ENCODE measurements at regions not wholly inside any gene's neighbourhood (a gene's known extent, or its start where the extent isn't known, plus 50 kb on each side); places are given as distances from the start of the nearest gene placed in this dataset.

- TF ChIP-seq FOXM1 (IDR thresholded peaks at IDR 0.05; ENCODE audit: borderline replicate concordance) (no peak), SUZ12 (IDR thresholded peaks at IDR 0.05) (no peak), NFRKB (IDR thresholded peaks at IDR 0.05) (no peak), PKNOX1 (IDR thresholded peaks at IDR 0.05) (no peak), ZNF384 (IDR thresholded peaks at IDR 0.05) (no peak), HDGF (IDR thresholded peaks at IDR 0.05; ENCODE audit: borderline replicate concordance) (no peak), SP1 (IDR thresholded peaks at IDR 0.05) (no peak), ARNT (IDR thresholded peaks at IDR 0.05) (no peak), TARDBP (IDR thresholded peaks at IDR 0.05) (no peak), BHLHE40 (IDR thresholded peaks at IDR 0.05; ENCODE audit: borderline replicate concordance) (no peak), L3MBTL2 (conservative IDR thresholded peaks at IDR 0.05) (no peak), FOXA1 (IDR thresholded peaks at IDR 0.05) (no peak), CTBP1 (IDR thresholded peaks at IDR 0.05; ENCODE audit: borderline replicate concordance) (no peak), LEF1 (IDR thresholded peaks at IDR 0.05; ENCODE audit: borderline replicate concordance) (no peak)
These were observed 686.9 kb downstream of the UQCRFS1 start for GRCh38 chr19:28526038-28526437.
